ENCODE measurements at regions not wholly inside any gene's neighbourhood (a gene's known extent, or its start where the extent isn't known, plus 50 kb on each side); places are given as distances from the start of the nearest gene placed in this dataset.
"Not testable (repeated sequence)": the region's sequence is repeated elsewhere in the genome, so short reads cannot be mapped to it uniquely, and the experiment has no call there.

DNA sequence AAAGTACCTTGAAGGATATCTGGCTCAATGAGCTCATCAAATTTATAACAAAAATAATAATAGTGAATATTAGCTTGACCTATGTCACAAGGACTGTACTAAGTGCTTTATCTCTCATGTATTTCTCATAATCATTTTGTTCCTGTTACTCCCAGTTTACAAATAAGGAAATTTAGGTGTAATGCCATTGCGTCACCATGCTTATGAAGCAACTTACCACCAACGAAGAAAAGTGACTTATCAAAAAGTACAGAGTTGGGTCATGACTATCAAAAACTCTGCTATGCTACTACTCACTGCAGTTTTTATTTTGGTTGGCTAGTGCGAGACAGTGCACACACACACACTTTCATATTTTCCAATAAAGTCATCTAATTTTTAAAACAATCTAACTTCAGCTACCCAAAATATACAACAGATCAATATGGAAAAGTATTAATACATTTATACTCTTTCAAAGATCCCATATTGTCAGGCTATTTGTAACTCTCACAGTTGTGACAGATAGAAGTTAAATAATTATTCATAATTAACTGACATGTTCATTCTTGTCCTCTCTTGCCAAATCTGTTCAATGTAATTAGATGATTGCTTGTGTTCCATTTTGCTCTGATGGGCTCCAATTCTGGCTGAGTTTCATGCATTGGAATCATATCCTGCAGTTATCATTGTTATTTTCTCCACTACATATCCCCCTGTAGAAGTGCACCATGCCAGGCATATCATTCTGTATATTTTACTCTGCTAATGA lies 119.4 kb downstream of the KCNJ2 start:
- no peak overlapping the region for H3K27ac Mint-ChIP-seq
- H3K4me1 ChIP-seq (ENCODE audit: insufficient read depth, low read length) = no peaks in the 10 kb centered on the region
- no peak overlapping the region for H3K4me3 ChIP-seq (ENCODE audit: low read length)
- CTCF ChIA-PET = no interaction called here
- no peaks in the 10 kb centered on the region for H3K36me3 Mint-ChIP-seq
- POLR2A ChIA-PET = no interaction called here
- peaks cover 0 to 4% (median 0%) of the 10 kb centered on the region in 5 donors for H3K9me3 Mint-ChIP-seq
- no peak for DNase-seq
- no peaks in the 10 kb centered on the region for H3K36me3 ChIP-seq (ENCODE audit: insufficient read depth, low read length)
- H3K9me3 ChIP-seq (ENCODE audit: low read length) = no peaks in the 10 kb centered on the region
- no peak overlapping the region for H3K27ac ChIP-seq (ENCODE audit: low read depth, low read length)
- no peaks in the 10 kb centered on the region for H3K4me1 Mint-ChIP-seq
- no peaks in the 10 kb centered on the region for H3K27me3 Mint-ChIP-seq
- no peak overlapping the region for H3K4me3 Mint-ChIP-seq
- H3K27me3 ChIP-seq (ENCODE audit: insufficient read depth, low read length, poor library complexity, severe bottlenecking) = no peaks in the 10 kb centered on the region

DNA sequence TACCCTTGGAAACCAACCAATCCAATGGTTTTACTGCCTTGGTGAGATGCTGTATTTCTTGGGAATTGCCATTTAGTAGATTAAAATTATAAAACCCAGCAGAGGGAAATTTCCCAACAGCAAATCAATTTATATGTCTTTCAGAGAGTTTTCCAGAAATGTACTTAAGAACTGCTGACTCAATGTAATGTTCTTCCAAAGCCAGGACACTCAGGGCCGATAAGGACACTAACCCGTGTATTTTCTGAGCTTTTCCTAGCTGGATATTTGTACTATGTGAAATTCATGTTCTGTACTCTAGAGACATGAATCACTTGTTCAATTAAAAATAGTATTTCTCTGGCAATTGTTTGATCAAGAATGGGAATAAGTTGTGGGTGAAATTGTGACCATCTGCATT lies 121.4 kb downstream of the KCNJ2 start:
- no peak for DNase-seq
- Histone ChIP-seq H3K27me3 (ENCODE audit: insufficient read depth, low read length, poor library complexity, severe bottlenecking) (no peaks in the 10 kb centered on the region), H3K27ac (ENCODE audit: low read depth, low read length) (no peak overlapping the region), H3K4me1 (ENCODE audit: insufficient read depth, low read length) (no peaks in the 10 kb centered on the region), H3K4me3 (ENCODE audit: low read length) (no peak overlapping the region), H3K9me3 (ENCODE audit: low read length) (no peaks in the 10 kb centered on the region), H3K36me3 (ENCODE audit: insufficient read depth, low read length) (no peaks in the 10 kb centered on the region)
- CTCF ChIA-PET = no interaction called here
- Mint-ChIP-seq H3K4me3 (no peak overlapping the region), H3K4me1 (no peaks in the 10 kb centered on the region), H3K27ac (no peak overlapping the region), H3K36me3 (no peaks in the 10 kb centered on the region), H3K9me3 (peaks cover 0 to 4% (median 0%) of the 10 kb centered on the region in 5 donors), H3K27me3 (no peaks in the 10 kb centered on the region)
- POLR2A ChIA-PET = no interaction called here

DNA sequence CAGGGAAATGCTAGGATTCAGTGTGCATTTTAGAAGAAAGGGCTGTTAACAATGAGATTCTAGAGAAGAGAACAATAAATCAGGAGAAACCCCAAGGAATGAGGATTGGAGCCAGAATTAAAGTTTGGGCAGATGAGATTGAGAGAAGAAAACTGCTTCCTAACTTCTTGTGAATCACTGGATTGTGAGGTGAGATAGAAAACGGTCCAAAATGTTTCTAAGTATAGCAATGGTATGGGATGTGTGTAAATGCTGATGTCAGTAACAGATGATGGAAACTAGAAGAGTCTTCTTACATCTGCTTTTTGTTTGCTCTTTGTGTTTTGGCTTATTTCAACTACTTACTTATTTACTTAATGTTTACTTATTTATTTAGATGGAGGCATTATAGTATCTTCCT lies 123.0 kb downstream of the KCNJ2 start:
- ChIA-PET CTCF (no interaction called here), POLR2A (no interaction called here)

DNA sequence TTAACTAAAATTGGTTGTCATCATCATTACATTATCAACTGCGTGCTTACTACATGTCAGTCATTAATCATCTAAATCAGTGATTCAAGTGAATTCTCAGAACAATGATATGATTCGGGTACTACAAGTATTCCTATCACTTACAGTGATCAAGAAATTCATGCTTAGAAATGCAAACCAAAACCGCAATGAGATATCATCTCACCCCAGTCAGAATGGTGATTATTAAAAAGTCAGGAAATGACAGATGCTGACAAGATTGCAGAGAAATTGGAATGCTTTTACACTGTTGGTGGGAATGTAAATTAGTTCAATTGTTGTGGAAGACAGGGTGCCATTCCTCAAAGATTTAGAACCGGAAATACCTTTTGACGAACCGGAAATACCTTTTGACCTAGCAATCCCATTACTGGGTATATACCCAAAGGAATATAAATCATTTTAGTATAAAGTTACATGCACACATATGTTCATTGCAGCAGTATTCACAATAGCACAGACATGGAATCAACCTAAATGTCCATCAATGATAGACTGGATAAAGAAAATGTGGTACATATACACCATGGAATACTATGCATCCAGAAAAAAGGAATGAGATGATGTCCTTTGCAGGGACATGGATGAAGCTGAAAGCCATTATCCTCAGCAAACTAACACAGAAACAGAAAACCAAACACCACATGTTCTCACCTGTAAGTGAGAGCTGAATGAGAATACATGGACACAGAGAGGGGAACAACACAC lies 124.4 kb downstream of the KCNJ2 start:
- H3K27ac ChIP-seq (ENCODE audit: low read depth, low read length); CTCF ChIA-PET; H3K9me3 ChIP-seq (ENCODE audit: low read length); H3K4me3 Mint-ChIP-seq; H3K36me3 Mint-ChIP-seq; H3K27ac Mint-ChIP-seq; POLR2A ChIA-PET; H3K4me3 ChIP-seq (ENCODE audit: low read length); H3K4me1 ChIP-seq (ENCODE audit: insufficient read depth, low read length); DNase-seq; H3K27me3 ChIP-seq (ENCODE audit: insufficient read depth, low read length, poor library complexity, severe bottlenecking); H3K36me3 ChIP-seq (ENCODE audit: insufficient read depth, low read length); H3K27me3 Mint-ChIP-seq; H3K9me3 Mint-ChIP-seq; H3K4me1 Mint-ChIP-seq: not testable (repeated sequence)

More for the DNA sequence above, 123.0 kb downstream of the KCNJ2 start:
- Histone ChIP-seq H3K4me1 (ENCODE audit: insufficient read depth, low read length) (no peaks in the 10 kb centered on the region), H3K4me3 (ENCODE audit: low read length) (no peak overlapping the region), H3K9me3 (ENCODE audit: low read length) (no peaks in the 10 kb centered on the region), H3K36me3 (ENCODE audit: insufficient read depth, low read length) (no peaks in the 10 kb centered on the region), H3K27ac (ENCODE audit: low read depth, low read length) (no peak overlapping the region), H3K27me3 (ENCODE audit: insufficient read depth, low read length, poor library complexity, severe bottlenecking) (no peaks in the 10 kb centered on the region)
- Mint-ChIP-seq H3K36me3 (no peaks in the 10 kb centered on the region), H3K27ac (no peak overlapping the region), H3K4me3 (no peak overlapping the region), H3K4me1 (no peaks in the 10 kb centered on the region), H3K27me3 (no peaks in the 10 kb centered on the region), H3K9me3 (peaks cover 0 to 4% (median 0%) of the 10 kb centered on the region in 5 donors)
- DNase-seq = no peak

DNA sequence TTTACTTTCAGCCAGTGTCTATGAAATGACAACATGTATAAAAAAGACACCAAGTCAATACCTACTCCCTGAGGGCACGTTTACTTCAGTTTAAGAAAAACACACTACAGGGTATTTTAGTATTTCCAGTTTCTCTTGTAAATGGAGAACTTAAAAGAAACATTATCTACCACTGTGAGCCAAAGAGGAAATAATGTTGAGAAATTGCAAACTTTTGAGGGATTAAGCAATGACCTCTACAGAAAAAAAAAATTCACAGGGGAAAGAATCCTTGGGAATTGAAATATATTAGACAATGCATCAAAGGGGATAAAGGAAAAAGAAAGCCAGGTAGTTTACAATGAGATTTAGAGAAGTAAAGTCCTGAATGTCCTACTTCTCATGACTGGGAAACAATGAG lies 126.0 kb downstream of the KCNJ2 start:
- Mint-ChIP-seq H3K9me3 (peaks cover 0 to 13% (median 0%) of the 10 kb centered on the region in 5 donors), H3K36me3 (no peaks in the 10 kb centered on the region), H3K27ac (no peak overlapping the region), H3K4me3 (no peak overlapping the region), H3K4me1 (no peaks in the 10 kb centered on the region), H3K27me3 (no peaks in the 10 kb centered on the region)
- H3K4me1 ChIP-seq (ENCODE audit: insufficient read depth, low read length) = no peaks in the 10 kb centered on the region
- CTCF ChIA-PET = no interaction called here
- POLR2A ChIA-PET = no interaction called here
- DNase-seq = no peak
- H3K9me3 ChIP-seq (ENCODE audit: low read length) = no peaks in the 10 kb centered on the region
- no peaks in the 10 kb centered on the region for H3K27me3 ChIP-seq (ENCODE audit: insufficient read depth, low read length, poor library complexity, severe bottlenecking)
- H3K36me3 ChIP-seq (ENCODE audit: insufficient read depth, low read length) = no peaks in the 10 kb centered on the region
- no peak overlapping the region for H3K4me3 ChIP-seq (ENCODE audit: low read length)
- H3K27ac ChIP-seq (ENCODE audit: low read depth, low read length) = no peak overlapping the region

DNA sequence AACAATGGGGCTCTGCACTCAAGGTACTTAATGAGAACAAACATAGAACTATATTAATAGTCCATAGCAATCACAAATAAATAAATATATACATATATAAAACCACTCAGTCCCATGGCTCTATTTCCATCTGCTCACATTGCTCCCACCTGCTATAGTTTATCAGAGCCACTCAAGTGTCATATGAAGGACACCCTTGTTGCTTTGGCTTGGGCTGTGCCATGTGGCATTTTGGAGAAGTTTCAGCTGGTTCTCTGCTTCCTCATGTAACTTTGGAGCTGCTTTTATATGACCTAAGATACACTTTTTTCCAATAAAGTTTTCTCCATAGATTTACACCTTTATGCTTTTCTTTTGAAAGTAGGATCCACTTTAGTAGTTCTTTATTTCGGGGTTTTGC lies 126.4 kb downstream of the KCNJ2 start:
- H3K36me3 ChIP-seq (ENCODE audit: insufficient read depth, low read length) = no peaks in the 10 kb centered on the region
- no peak overlapping the region for H3K27ac ChIP-seq (ENCODE audit: low read depth, low read length)
- no peaks in the 10 kb centered on the region for H3K4me1 Mint-ChIP-seq
- POLR2A ChIA-PET = no interaction called here
- no peaks in the 10 kb centered on the region for H3K27me3 Mint-ChIP-seq
- H3K36me3 Mint-ChIP-seq = no peaks in the 10 kb centered on the region
- CTCF ChIA-PET = no interaction called here
- H3K4me3 ChIP-seq (ENCODE audit: low read length) = no peak overlapping the region
- no peaks in the 10 kb centered on the region for H3K4me1 ChIP-seq (ENCODE audit: insufficient read depth, low read length)
- H3K9me3 ChIP-seq (ENCODE audit: low read length) = no peaks in the 10 kb centered on the region
- DNase-seq = no peak
- peaks cover 0 to 17% (median 0%) of the 10 kb centered on the region in 5 donors for H3K9me3 Mint-ChIP-seq
- H3K27me3 ChIP-seq (ENCODE audit: insufficient read depth, low read length, poor library complexity, severe bottlenecking) = no peaks in the 10 kb centered on the region
- H3K4me3 Mint-ChIP-seq = no peak overlapping the region
- no peak overlapping the region for H3K27ac Mint-ChIP-seq

DNA sequence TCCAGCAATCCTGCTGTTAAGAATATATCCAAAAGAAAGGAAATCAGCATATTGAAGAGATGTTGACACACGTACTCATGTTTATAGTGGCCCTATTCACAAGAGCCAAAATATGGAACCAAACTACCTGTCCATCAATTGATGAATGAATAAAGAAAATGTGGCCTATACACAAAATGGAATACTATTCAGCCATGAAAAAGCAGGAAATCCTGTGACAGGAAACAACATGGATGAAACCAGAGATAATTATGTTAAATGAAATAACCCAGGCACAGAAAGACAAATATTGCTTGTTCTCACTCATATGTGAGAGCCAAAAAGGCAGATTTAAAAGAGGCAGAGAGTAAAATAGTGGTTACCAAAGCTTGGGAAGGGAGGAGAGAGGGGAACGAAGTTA lies 127.1 kb downstream of the KCNJ2 start:
- no peak overlapping the region for H3K27ac Mint-ChIP-seq
- DNase-seq = no peak
- ChIA-PET CTCF (no interaction called here), POLR2A (no interaction called here)
- H3K27me3 Mint-ChIP-seq = no peaks in the 10 kb centered on the region
- no peak overlapping the region for H3K27ac ChIP-seq (ENCODE audit: low read depth, low read length)
- H3K4me3 Mint-ChIP-seq = no peak overlapping the region
- H3K4me1 Mint-ChIP-seq = no peaks in the 10 kb centered on the region
- no peaks in the 10 kb centered on the region for H3K36me3 Mint-ChIP-seq
- no peaks in the 10 kb centered on the region for H3K9me3 ChIP-seq (ENCODE audit: low read length)
- H3K4me3 ChIP-seq (ENCODE audit: low read length) = no peak overlapping the region
- no peaks in the 10 kb centered on the region for H3K36me3 ChIP-seq (ENCODE audit: insufficient read depth, low read length)
- peaks cover 0 to 19% (median 0%) of the 10 kb centered on the region in 5 donors for H3K9me3 Mint-ChIP-seq
- no peaks in the 10 kb centered on the region for H3K4me1 ChIP-seq (ENCODE audit: insufficient read depth, low read length)
- H3K27me3 ChIP-seq (ENCODE audit: insufficient read depth, low read length, poor library complexity, severe bottlenecking) = no peaks in the 10 kb centered on the region

DNA sequence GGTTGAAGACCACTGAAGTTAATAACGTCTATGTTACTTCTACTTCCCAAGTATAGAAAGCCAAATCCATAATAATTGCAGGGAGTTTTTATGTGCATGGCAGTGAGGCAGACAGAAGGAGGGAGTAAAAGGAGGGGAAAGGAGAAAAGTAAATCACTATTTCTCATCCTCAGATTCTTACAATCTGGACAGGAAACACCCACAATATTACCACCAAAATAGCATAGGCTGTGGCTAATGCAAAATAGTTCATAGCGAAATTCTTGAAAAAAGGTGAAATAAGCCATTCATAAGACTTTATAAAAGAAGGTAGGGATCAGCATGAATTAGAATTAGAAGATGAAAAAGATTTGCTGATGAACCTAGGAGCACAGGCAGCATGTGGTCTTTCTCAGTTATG lies 128.1 kb downstream of the KCNJ2 start:
- Histone ChIP-seq H3K27me3 (ENCODE audit: insufficient read depth, low read length, poor library complexity, severe bottlenecking) (no peaks in the 10 kb centered on the region), H3K4me1 (ENCODE audit: insufficient read depth, low read length) (no peaks in the 10 kb centered on the region), H3K4me3 (ENCODE audit: low read length) (no peak overlapping the region), H3K36me3 (ENCODE audit: insufficient read depth, low read length) (no peaks in the 10 kb centered on the region), H3K27ac (ENCODE audit: low read depth, low read length) (no peak overlapping the region), H3K9me3 (ENCODE audit: low read length) (no peaks in the 10 kb centered on the region)
- Mint-ChIP-seq H3K27me3 (no peaks in the 10 kb centered on the region), H3K27ac (no peak overlapping the region), H3K4me3 (no peak overlapping the region), H3K36me3 (no peaks in the 10 kb centered on the region), H3K9me3 (peaks cover 0 to 27% (median 0%) of the 10 kb centered on the region in 5 donors), H3K4me1 (no peaks in the 10 kb centered on the region)
- ChIA-PET CTCF (no interaction called here), POLR2A (no interaction called here)
- DNase-seq = no peak

All from CD8-positive, alpha-beta memory T cell (primary cell).